Activated effector memory CD4-positive, alpha-beta T cell treated with anti-CD3 and anti-CD28 coated beads, Interleukin-2, amount 50 U/mL, for 16 hours (primary cell): ENCODE measurements at regions not wholly inside any gene's neighbourhood (a gene's known extent, or its start where the extent isn't known, plus 50 kb on each side); places are given as distances from the start of the nearest gene placed in this dataset.
"Not testable (repeated sequence)": the region's sequence is repeated elsewhere in the genome, so short reads cannot be mapped to it uniquely, and the experiment has no call there.

Experiments
- DNase-seq: peaks from one replicate; pipeline ENCODE4 v3.0.0-alpha.2; 2020

DNA sequence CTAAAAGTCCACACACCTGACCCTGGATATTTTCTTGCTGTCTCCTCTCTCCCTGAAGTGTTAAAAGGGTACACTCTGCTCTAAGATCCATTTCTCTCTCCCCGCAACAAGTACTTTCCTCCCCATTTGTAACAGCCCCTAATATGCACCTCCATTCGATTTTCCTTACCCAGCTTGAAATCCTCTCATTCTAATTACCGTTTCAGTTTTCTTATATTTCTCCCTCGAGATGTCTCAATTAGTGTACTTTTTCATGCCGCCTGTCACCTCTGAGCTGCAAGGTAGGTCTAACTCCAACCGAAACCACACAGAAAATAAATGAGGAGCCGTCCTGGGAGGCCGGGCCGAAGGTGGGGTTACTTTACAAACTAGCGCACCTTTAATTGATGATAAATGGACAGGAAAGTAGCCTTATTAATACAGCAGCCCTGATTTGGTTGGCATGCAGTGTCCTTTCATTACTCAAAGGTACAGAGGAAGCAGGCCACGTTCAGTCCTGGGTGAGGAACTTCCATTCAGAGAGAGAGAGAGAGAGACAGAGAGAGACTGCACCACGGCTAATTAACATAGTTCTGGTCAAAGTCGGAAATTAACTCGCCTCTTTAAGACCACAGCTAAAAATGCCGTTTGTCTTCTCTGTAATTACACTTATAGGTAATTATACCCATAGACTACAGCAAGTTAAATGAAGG lies 319.9 kb downstream of the ARRDC4 start:
- DNase-seq, result no peak

- no peak for DNase-seq
Observed at GRCh38 chr15:98281130-98281529, 320.6 kb downstream of the ARRDC4 start.

DNA sequence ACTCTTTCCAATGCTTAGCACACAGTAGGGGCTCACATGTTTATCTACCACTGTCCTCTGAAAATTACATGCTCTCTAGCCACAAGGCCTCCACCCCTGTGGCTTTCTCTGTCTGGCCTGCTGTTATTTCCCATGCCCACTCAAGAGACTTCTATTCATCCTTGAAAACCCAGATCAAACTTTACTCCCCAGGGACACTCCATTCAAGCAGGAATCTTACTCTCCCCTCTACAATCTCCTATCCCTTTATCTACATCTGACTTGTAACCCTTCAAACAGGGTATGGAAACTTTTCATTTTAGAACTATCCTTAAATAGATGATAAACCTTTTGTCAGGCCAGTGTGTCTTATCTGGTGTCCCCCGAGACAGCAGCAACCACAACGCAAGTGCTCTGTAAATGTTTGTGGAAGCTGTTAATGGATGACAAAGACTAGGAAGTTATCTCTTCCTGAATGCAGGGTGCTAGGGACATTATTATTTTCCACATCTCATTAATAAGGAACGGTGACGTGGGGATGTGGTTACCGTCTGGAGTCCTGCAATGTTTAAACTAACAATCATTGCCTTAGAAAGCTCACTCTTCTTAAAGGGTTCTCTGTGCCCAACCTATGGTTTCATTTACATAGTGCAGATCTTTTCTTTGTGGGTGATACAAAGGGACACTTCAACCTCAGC lies 322.3 kb downstream of the ARRDC4 start:
- no peak for DNase-seq

DNA sequence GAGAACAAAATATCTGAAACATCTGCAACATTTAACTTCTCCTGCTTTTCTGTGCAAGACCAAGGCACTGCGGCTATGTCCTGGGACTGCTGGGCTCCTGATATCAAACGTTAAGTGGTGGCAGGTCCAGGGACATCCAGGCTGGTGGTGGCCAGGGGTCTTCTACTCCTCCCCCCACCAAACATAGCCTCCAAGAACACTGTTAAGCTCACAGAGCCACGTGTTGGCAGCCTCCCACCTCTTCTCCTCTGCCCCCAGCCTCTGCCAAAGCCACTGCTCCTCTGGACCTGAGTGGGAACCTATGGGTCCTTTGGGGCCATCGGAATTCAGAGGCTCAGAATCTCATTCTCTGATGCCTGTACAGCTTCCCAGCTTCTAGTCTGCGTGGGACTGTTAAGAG lies 325.7 kb downstream of the ARRDC4 start:
- no peak for DNase-seq

DNA sequence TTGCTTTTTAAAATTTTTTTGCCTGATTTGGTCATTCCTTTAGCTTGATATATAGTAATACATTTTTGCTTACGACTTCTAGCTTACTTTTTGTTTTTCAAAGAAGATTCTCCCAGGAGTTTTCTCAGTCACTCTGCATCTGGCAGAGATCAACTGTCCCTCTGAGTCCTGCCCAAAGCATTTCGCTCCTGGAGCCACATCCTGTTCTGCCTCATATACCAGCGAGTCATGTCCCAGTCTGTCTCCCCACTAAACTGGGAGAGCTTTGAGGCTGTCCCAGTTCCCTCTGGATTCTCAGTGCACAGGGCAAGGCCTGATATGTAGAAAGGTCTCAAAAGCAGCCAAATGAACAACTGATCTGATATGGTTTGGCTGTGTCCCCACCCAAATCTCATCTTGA lies 326.3 kb downstream of the ARRDC4 start:
- no peak for DNase-seq

GRCh38 chr15:98288091-98288590 lies 327.6 kb downstream of the ARRDC4 start:
- DNase-seq, result no peak

DNA sequence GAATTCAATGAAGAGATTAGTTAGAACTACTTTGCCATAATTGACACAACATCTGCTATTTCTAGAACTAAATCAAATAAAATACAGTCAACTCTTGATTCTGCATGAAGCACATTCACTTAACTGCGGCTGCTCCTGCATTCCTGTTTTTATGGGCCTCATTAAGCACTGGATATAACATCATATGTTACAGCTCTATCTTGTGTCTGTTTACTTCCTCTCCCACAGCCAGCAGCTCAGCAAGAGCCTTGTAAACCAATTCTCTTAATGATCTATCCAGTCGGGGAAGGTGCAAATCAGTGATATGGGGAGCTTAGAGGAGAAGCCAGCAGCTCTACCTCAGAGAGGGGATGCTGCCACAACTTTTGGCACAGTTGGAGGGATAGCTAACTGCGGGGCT lies 329.2 kb downstream of the ARRDC4 start:
- DNase-seq, result no peak

- DNase-seq, result peak; percentile 63
Observed at GRCh38 chr15:98292442-98293240, 332.1 kb downstream of the ARRDC4 start.

DNA sequence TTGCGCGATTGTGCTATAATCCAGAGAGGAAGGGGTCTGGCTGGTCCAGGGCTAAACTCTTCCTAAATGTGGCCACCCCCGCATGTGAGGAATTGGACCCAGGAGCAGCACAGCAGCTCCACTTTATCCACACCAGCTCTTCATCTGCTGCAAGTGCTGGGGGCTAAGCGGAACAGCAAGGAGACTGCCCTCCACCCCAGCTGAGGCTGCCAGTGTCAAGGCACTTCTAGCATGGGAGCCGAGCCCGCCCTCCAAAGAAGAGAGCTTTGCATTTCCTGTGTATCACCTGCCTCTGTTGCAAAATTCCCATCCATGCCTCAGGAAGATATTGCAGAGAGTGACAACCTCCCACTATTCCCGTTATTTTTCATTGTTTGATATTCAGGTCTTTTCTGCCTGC lies 333.6 kb downstream of the ARRDC4 start:
- no peak for DNase-seq

DNA sequence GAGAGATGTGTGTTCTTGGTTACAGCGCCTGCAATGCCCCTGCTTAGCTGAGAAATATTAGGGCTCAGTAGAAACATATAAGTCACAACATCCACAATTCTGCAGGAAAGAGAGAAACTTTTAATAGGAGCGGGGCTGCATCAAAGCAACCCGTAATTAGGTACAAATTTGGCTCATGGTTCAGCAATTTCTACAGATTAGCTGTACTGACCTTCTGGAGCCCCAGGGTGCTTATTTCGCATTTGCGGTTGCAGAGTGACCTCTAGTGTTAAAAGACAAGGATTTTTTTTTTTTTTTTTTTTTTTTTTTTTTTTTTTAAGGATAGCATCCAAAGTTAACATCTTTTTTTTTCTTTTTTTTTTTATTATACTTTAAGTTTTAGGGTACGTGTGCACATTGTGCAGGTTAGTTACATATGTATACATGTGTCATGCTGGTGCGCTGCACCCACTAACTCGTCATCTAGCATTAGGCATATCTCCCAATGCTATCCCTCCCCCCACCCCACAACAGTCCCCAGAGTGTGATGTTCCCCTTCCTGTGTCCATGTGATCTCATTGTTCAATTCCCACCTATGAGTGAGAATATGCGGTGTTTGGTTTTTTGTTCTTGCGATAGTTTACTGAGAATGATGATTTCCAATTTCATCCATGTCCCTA lies 334.7 kb downstream of the ARRDC4 start:
- not testable (repeated sequence) for DNase-seq

DNA sequence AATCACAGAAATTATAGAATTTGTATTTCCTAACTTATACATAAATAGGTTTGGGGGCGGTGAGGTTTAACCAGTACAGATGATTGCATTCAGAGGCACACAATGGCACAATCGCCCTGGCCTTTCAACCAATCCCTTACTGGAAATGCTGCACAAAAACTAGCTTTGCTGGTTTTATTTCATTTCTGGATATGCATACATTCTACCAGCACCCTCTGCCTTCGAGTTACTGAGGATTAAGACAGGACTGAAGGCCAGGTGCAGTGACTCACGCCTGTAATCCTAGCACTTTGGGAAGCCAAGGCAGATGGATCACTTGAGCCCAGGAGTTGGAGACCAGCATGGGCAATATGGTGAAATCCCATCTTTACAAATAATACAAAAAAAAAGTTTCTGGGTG lies 336.1 kb downstream of the ARRDC4 start:
- DNase-seq, result no peak

DNA sequence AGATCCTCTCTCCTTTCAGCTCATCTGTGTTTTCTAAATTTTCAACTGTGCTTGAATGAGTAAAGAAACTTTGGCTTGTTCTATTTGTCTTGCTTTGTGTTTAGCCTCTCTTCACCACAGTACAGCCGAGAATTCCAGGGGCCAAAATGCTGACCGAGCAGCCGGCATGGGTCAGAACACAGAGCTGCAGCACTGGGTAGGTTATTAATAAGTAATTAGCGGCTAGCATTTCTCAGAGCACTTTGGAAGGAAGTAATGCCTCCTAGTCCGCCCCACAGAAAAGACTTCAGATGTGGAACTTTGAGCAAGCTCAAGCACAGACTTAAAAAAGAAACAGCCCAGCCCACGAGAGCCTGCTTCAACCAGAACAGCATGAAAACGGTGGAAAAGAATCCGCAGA lies 343.9 kb downstream of the ARRDC4 start:
- DNase-seq, result no peak

GRCh38 chr15:98308117-98308516 lies 340.2 kb upstream of the IGF1R start:
- no peak for DNase-seq

DNA sequence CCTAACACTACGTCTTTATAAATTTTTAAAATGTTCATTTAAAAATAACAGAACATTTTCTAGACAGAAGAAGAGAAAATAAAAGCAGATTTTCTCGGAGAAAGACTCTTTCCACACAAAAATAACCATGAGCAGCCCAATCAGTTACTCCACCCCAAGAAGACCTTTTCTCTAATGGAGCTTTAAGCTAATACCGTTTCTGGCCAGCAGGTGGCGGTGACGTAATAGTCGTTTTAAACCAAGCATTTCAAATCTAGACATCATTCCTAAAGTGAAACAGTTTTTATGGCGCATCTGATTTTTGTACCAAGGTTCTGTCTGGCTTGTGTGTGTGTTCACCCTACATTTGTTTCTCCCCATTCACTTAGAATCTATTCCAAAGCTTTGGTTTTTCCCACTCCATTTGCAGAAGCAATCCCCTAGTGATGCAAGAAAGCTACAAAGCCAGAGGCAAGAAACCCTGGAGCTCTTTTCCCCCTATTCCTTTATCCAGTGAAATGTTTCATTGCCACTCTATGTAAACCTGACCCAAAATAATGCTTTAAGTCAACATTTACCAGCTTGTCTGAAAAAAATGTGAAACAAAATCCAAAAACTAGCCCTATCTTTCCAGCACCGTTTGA lies 336.7 kb upstream of the IGF1R start:
- peak; percentile 86 for DNase-seq

GRCh38 chr15:98312913-98313312 lies 335.4 kb upstream of the IGF1R start:
- DNase-seq, result no peak

- DNase-seq, result no peak
Observed at GRCh38 chr15:98315971-98316370, 332.4 kb upstream of the IGF1R start.

GRCh38 chr15:98321896-98322295 lies 326.4 kb upstream of the IGF1R start:
- no peak for DNase-seq

DNA sequence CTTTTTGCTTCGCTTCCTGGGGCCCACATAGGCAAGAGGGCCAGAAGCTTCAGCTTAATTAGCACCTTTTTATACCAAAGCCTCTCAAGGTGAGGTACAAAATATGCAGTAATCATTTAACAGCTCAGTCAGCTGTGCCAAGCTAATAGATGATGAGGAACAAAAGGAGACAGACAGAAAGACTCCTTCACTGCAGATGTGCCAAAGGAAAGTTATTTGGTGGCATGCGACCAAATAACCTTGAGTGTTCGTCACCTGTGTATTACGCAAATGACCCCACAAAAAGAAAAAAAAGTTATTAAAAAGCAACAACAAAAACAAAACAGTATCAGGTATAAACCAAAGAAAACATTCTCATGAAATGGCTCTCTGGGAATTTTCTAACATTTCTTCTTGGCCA lies 325.8 kb upstream of the IGF1R start:
- DNase-seq, result no peak

DNA sequence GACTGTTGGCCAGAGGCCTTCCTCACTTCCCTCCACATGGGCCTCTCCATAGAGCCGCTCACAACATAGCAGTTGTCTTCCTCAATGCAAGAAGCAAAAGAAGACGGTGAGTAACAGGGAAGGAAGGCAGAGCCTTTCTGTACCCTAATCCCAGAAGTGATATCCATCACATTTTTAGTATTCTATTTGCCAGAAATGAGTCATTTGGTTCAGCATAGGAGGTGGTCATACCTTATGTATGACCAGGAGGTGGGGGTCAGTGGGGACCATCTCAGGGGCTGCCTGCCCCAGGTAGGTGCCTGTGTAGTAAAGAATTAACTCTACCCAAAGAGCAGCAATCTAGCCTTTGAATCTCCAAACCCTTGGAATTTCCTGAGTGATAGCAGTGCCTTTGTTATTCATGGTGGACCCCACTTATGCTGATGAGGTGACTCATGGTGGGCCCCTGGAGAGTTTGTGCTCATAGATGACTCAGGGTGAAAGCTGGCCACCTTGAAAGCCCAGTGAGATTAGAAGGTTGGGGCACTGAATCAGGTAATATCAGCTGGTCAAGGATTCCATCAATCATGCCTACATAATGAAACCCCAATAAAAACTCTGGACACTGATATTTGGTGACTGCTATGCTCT lies 323.9 kb upstream of the IGF1R start:
- no peak for DNase-seq

GRCh38 chr15:98326804-98327203 lies 321.5 kb upstream of the IGF1R start:
- DNase-seq, result no peak

DNA sequence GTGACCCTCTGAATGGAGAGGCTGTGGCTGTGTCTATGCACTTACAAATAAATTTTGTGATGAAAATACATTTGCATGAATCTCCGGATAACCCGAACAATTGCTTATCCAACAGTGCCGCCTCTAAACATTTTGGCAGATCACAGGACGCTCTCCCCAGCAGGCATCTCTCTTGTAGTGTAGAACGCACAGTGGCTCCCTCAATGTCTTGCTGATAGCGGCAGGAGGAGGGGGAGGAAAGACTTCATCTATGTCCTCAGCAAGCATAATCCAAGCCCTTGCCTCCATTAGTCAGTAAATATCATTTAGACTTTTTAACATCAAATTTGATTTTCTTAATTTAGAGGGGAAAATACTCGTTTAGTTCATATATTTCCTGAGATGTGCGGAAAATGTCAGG lies 318.1 kb upstream of the IGF1R start:
- DNase-seq, result no peak

GRCh38 chr15:98330692-98331435 lies 317.5 kb upstream of the IGF1R start:
- no peak for DNase-seq
